Esophagus muscularis mucosa (tissue), 4 donors: ENCODE measurements at regions not wholly inside any gene's neighbourhood (a gene's known extent, or its start where the extent isn't known, plus 50 kb on each side); places are given as distances from the start of the nearest gene placed in this dataset.

Experiments used
- EP300 ChIP-seq: sonication (generic); formaldehyde crosslinking; IDR thresholded peaks from one replicate; pipeline ENCODE4 v1.6.1; 2017; ENCODE audit warnings: antibody characterized with exemption
- POLR2A ChIP-seq: fragments of 450-650 bp; IDR thresholded peaks from one replicate; pipeline ENCODE4 v1.6.1; 2017; ENCODE audit warnings: antibody characterized with exemption, moderate library complexity, mild to moderate bottlenecking, low read depth
- POLR2AphosphoS5 ChIP-seq, 2 donors: sonication (generic); formaldehyde crosslinking; IDR thresholded peaks; one replicate each; pipeline ENCODE4 v1.6.1; 2017; ENCODE audit warnings: antibody characterized with exemption in 2 of 2
- TF ChIP-seq, protein P1 (sequence below), 3 experiments: fragments of 200-600 bp in 2 of 3; fragments of 450-650 bp in 1 of 3; sonication (generic) in 2 of 3; IDR thresholded peaks; one replicate each; pipeline ENCODE4 v1.5.1; 2017 to 2019; ENCODE audit warnings: antibody characterized with exemption in 3 of 3, mild to moderate bottlenecking in 2 of 3, moderate library complexity in 1 of 3

DNA sequence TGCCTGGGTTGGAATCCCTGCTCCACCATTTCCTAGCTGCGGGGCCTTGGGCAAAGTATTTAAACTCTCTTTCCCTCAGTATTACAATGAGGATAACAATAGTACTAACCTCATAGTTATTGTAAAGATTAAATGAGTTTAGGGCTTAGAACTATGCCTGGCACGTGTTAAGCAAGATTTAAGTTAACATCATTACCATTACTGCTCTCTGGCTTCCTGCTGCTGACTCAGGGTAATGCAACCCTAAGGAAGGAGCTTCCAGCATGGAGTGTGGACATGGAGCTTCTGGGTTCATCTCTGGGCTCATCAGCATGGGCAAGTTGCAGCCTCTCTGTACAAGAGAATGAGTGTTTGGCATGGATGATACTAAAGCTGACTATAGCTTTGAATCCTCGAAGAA is 374.2 kb upstream of the MAP2 start:
- TF ChIP-seq, protein P1, sequence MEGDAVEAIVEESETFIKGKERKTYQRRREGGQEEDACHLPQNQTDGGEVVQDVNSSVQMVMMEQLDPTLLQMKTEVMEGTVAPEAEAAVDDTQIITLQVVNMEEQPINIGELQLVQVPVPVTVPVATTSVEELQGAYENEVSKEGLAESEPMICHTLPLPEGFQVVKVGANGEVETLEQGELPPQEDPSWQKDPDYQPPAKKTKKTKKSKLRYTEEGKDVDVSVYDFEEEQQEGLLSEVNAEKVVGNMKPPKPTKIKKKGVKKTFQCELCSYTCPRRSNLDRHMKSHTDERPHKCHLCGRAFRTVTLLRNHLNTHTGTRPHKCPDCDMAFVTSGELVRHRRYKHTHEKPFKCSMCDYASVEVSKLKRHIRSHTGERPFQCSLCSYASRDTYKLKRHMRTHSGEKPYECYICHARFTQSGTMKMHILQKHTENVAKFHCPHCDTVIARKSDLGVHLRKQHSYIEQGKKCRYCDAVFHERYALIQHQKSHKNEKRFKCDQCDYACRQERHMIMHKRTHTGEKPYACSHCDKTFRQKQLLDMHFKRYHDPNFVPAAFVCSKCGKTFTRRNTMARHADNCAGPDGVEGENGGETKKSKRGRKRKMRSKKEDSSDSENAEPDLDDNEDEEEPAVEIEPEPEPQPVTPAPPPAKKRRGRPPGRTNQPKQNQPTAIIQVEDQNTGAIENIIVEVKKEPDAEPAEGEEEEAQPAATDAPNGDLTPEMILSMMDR (IDR thresholded peaks at IDR 0.05): no peak
- no peak for TF ChIP-seq POLR2AphosphoS5 (IDR thresholded peaks at IDR 0.05)
- TF ChIP-seq EP300: no peak
- TF ChIP-seq POLR2A: no peak
